Sigmoid colon (tissue), 6 donors: ENCODE measurements at regions not wholly inside any gene's neighbourhood (a gene's known extent, or its start where the extent isn't known, plus 50 kb on each side); places are given as distances from the start of the nearest gene placed in this dataset.

Experiments
- DNase-seq: peaks from one replicate; pipeline ENCODE4 v3.0.0-alpha.2; 2019
- H3K27ac ChIP-seq, 4 donors: fragments of 200-600 bp; sonication (generic); one replicate each; pipeline ENCODE4 v1.5.1; 2016 to 2019; ENCODE audit warnings: mild to moderate bottlenecking in 1 of 4
- H3K27me3 ChIP-seq, 3 donors: fragments of 200-600 bp; sonication (generic); one replicate each; pipeline ENCODE4 v1.5.1; 2019; ENCODE audit warnings: mild to moderate bottlenecking in 1 of 3
- H3K36me3 ChIP-seq, 4 donors: fragments of 200-600 bp; sonication (generic); one replicate each; pipeline ENCODE4 v1.5.1; 2016 to 2019
- H3K4me1 ChIP-seq, 4 donors: fragments of 200-600 bp; sonication (generic); one replicate each; pipeline ENCODE4 v1.5.1; 2017 to 2019
- H3K4me3 ChIP-seq, 4 donors: fragments of 200-600 bp; sonication (generic); one replicate each; pipeline ENCODE4 v1.5.1; 2017 to 2019; ENCODE audit warnings: mild to moderate bottlenecking in 2 of 4, moderate library complexity in 1 of 4
- H3K9me3 ChIP-seq, 4 donors: fragments of 200-600 bp in 3 of 4; sonication (generic) in 3 of 4; one replicate each; pipeline versions ENCODE4 v1.5.1 to v1.6.1; 2013 to 2019
- EP300 ChIP-seq, 4 donors: sonication (generic); formaldehyde crosslinking; IDR thresholded peaks; one replicate each; pipeline ENCODE4 v1.6.1; 2017; ENCODE audit warnings: antibody characterized with exemption in 4 of 4
- POLR2A ChIP-seq, 2 donors: fragments of 450-650 bp; IDR thresholded peaks; one replicate each; pipeline ENCODE4 v1.6.1; 2016; ENCODE audit warnings: antibody characterized with exemption in 2 of 2, mild to moderate bottlenecking in 2 of 2, moderate library complexity in 2 of 2
- POLR2AphosphoS5 ChIP-seq, 4 donors: sonication (generic); formaldehyde crosslinking; IDR thresholded peaks; one replicate each; pipeline ENCODE4 v1.6.1; 2017; ENCODE audit warnings: antibody characterized with exemption in 4 of 4
- WGBS, 2 donors: extraction: QIAGEN DNeasy Blood & Tissue Kit; methylation state at CpG; one replicate each; pipeline ENCODE4 v1.1.7; 2013; 5-methylcytosine and 5-hydroxymethylcytosine counted together
- intact Hi-C: fragments of 100-400 bp; cut with DNase I; formaldehyde crosslinking; loops from one replicate; pipeline ENCODE4 v1.15.1; 2023
- TF ChIP-seq, protein P1 (sequence below), 4 experiments: fragments of 450-650 bp in 3 of 4; fragments of 200-600 bp in 1 of 4; IDR thresholded peaks; one replicate each; pipeline ENCODE4 v1.5.1; 2016 to 2019; ENCODE audit warnings: antibody characterized with exemption in 4 of 4, mild to moderate bottlenecking in 3 of 4, moderate library complexity in 2 of 4
- donor health status: healthy with polysubstance abuse.
- donor health status: healthy.

DNA sequence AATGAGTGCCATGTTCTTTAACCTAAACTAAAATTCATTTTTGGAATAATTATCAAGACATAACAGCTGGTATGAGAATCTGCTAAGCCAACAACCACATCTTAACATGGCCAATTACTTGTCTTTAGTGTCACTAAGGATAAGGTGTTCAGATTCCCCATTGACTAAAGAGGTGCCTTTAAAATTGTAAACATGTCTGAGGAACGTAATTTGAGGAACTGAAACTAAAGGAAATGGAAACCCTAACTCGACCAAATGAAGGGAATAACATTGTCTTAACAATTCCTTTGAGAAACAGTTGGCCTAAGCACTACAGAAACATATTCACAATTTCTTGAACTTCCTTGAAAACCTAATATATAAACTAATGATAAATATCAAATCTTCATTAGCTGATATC, 355.4 kb upstream of the GULP1 start:
- Histone ChIP-seq H3K27me3 (no peaks in the 10 kb centered on the region), H3K4me1 (no peaks in the 10 kb centered on the region), H3K36me3 (no peaks in the 10 kb centered on the region), H3K9me3 (no peaks in the 10 kb centered on the region), H3K27ac (no peak overlapping the region), H3K4me3 (no peak overlapping the region)
- no peak for DNase-seq
- 51 to 67% methylated on average over 2 of the region's 2 CpGs for WGBS, 2 donors
- TF ChIP-seq EP300 (IDR thresholded peaks at IDR 0.05), result no peak
- TF ChIP-seq POLR2AphosphoS5 (IDR thresholded peaks at IDR 0.05), result no peak
- TF ChIP-seq, protein P1, sequence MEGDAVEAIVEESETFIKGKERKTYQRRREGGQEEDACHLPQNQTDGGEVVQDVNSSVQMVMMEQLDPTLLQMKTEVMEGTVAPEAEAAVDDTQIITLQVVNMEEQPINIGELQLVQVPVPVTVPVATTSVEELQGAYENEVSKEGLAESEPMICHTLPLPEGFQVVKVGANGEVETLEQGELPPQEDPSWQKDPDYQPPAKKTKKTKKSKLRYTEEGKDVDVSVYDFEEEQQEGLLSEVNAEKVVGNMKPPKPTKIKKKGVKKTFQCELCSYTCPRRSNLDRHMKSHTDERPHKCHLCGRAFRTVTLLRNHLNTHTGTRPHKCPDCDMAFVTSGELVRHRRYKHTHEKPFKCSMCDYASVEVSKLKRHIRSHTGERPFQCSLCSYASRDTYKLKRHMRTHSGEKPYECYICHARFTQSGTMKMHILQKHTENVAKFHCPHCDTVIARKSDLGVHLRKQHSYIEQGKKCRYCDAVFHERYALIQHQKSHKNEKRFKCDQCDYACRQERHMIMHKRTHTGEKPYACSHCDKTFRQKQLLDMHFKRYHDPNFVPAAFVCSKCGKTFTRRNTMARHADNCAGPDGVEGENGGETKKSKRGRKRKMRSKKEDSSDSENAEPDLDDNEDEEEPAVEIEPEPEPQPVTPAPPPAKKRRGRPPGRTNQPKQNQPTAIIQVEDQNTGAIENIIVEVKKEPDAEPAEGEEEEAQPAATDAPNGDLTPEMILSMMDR (IDR thresholded peaks at IDR 0.05), result no peak
- no peak for TF ChIP-seq POLR2A (IDR thresholded peaks at IDR 0.05)
- intact Hi-C loops, result no loop called here

DNA sequence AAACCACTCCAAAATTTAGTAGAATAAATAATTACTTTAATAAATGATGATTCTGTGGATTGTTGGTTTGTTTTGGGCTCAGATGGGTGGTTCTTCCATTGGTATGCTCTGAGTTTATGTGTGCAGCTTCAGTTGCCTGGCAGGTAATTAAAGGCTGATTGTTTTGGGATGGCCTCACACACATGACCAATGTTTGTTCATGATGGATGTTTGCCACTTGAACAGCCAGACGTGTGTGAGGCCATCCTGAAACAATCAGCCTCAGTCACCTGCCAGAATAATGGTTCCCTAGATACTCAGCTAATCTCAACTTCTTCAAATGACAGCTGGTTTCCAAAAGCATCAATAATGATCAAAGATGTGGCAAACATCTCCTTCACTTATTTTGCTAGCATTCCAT, 352.5 kb upstream of the GULP1 start:
- Histone ChIP-seq H3K4me3 (no peak overlapping the region), H3K27ac (no peak overlapping the region), H3K36me3 (no peaks in the 10 kb centered on the region), H3K27me3 (no peaks in the 10 kb centered on the region), H3K9me3 (no peaks in the 10 kb centered on the region), H3K4me1 (no peaks in the 10 kb centered on the region)
- no peak for DNase-seq
- TF ChIP-seq POLR2A (IDR thresholded peaks at IDR 0.05), result no peak
- no peak for TF ChIP-seq POLR2AphosphoS5 (IDR thresholded peaks at IDR 0.05)
- TF ChIP-seq, protein P1 (IDR thresholded peaks at IDR 0.05), result no peak
- no peak for TF ChIP-seq EP300 (IDR thresholded peaks at IDR 0.05)
- 21 to 56% methylated on average over 1 of the region's 1 CpG for WGBS, 2 donors
- intact Hi-C loops, result no loop called here

DNA sequence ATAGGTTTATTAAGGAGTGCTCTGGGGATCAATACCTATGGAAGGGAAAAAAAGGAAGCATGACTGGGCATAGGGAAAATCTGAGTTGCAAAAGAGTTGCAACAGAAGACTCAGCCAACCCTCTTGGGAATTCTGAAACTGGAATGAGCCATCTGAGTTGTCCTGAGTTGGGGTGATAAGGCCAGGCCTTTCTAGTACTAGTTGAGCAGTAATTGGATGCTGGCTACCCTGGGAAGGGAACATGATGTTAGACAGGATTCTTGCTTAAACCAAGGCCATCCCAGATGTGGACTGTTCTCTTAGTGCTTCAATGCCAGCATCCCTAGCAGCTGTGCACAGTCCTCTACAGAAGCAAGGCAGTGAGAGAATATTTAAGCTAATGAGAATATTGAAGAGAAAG, 348.8 kb upstream of the GULP1 start:
- no peaks in the 10 kb centered on the region for H3K4me1 ChIP-seq
- TF ChIP-seq POLR2AphosphoS5 (IDR thresholded peaks at IDR 0.05) (no peak), POLR2A (IDR thresholded peaks at IDR 0.05) (no peak)
- TF ChIP-seq, protein P1 (IDR thresholded peaks at IDR 0.05), result no peak
- no peak overlapping the region for H3K4me3 ChIP-seq
- no peaks in the 10 kb centered on the region for H3K27me3 ChIP-seq
- no peak for DNase-seq
- intact Hi-C loops, result no loop called here
- no peaks in the 10 kb centered on the region for H3K9me3 ChIP-seq
- no peaks in the 10 kb centered on the region for H3K36me3 ChIP-seq
- H3K27ac ChIP-seq, result no peak overlapping the region

DNA sequence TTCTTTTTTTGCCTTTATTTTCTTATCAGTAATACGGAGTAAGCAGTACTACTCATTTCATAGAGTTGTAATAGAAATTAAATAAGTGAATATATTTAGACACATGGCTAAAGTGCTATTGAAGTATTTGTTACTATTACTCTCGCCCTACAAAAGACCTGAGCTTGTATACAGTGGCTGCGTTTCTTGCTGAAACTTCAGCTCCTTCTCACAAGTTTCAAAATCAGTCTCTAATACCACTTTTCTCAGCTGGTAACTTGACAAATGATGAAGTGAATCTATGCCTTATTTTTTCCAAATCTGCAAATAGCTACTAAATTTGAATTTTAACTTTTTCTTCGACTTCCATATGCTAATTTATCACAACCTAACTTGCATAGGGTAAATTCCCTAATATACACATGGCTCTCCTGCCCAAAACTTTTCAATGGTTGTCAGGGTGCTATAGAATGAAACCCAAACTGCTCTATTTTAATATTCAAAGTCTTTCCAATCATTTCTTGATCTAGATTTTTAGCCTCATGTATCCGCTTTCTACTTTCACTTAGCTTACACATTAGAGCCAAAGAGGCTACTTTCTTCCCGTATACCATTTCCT, 347.8 kb upstream of the GULP1 start:
- Histone ChIP-seq H3K36me3 (no peaks in the 10 kb centered on the region), H3K27ac (no peak overlapping the region), H3K9me3 (no peaks in the 10 kb centered on the region), H3K27me3 (no peaks in the 10 kb centered on the region), H3K4me3 (no peak overlapping the region), H3K4me1 (no peaks in the 10 kb centered on the region)
- intact Hi-C loops, result no loop called here
- TF ChIP-seq POLR2A (IDR thresholded peaks at IDR 0.05), result no peak
- no peak for TF ChIP-seq EP300 (IDR thresholded peaks at IDR 0.05)
- TF ChIP-seq POLR2AphosphoS5 (IDR thresholded peaks at IDR 0.05), result no peak
- TF ChIP-seq, protein P1 (IDR thresholded peaks at IDR 0.05), result no peak
- WGBS, 2 donors, result 88 to 91% methylated on average over 6 of the region's 6 CpGs
- no peak for DNase-seq

DNA sequence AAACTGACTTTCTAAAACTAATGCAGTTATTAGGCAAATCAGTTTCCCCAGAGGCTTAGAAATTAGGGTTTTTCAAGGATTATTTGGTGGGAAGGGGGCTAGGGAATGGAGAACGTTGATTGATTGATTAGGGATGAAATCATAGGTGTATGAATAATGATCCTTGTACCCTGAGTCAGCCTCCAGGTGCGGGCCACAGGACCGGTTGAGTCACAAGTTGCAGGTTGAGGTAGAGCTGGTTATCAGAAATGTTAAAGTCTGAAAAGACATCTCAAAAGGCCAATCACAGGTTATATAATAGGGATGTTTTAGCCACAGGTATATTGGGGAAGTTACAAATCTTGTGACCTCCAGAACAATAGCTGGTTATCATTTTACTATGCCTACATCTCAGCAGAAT, 341.8 kb upstream of the GULP1 start:
- no peaks in the 10 kb centered on the region for H3K36me3 ChIP-seq
- intact Hi-C loops, result no loop called here
- H3K27ac ChIP-seq, result no peak overlapping the region
- TF ChIP-seq EP300 (IDR thresholded peaks at IDR 0.05) (no peak), POLR2A (IDR thresholded peaks at IDR 0.05) (no peak), POLR2AphosphoS5 (IDR thresholded peaks at IDR 0.05) (no peak)
- TF ChIP-seq, protein P1 (IDR thresholded peaks at IDR 0.05), result no peak
- H3K4me3 ChIP-seq, result no peak overlapping the region
- 87 to 93% methylated on average over 3 of the region's 3 CpGs for WGBS, 2 donors
- no peaks in the 10 kb centered on the region for H3K4me1 ChIP-seq
- H3K9me3 ChIP-seq, result peaks cover 0 to 5% (median 0%) of the 10 kb centered on the region in 4 donors
- no peak for DNase-seq
- no peaks in the 10 kb centered on the region for H3K27me3 ChIP-seq
